ENCODE measurements at regions not wholly inside any gene's neighbourhood (a gene's known extent, or its start where the extent isn't known, plus 50 kb on each side); places are given as distances from the start of the nearest gene placed in this dataset.
"Not testable (repeated sequence)": the region's sequence is repeated elsewhere in the genome, so short reads cannot be mapped to it uniquely, and the experiment has no call there.

GRCh38 chrX:42832764-42833549, 55.0 kb upstream of the PPP1R2C start:
- DNase-seq (ENCODE audit: low spot score), result no peak
- intact Hi-C loops (cut with DNase I), result no loop called here

GRCh38 chrX:42833550-42833940, 55.6 kb upstream of the PPP1R2C start:
- intact Hi-C loops (cut with DNase I); DNase-seq (ENCODE audit: low spot score): not testable (repeated sequence)

- no peak for DNase-seq (ENCODE audit: low spot score)
- intact Hi-C loops (cut with DNase I), result no loop called here
Observed at GRCh38 chrX:42837101-42837726, 59.3 kb upstream of the PPP1R2C start.

DNA sequence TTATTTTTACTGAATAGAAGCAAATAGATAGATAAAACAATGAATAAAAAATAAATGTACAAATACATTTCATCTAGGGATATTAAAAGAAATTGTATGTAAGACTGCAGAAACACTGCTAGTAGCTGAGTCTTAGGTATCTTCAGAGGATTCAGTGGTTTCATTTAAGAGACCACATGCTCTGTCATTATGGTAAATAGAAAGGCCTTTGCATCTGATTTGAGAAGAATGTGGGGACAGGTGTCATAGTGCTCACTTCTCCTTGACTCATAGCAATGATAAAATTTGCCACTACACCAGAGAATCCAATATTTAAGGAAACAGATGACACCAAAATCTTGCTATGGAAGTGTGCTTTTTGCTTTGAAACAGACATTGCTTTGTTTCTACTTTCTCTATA, 59.8 kb upstream of the PPP1R2C start:
- no peak for DNase-seq (ENCODE audit: low spot score)
- intact Hi-C loops (cut with DNase I), result no loop called here

DNA sequence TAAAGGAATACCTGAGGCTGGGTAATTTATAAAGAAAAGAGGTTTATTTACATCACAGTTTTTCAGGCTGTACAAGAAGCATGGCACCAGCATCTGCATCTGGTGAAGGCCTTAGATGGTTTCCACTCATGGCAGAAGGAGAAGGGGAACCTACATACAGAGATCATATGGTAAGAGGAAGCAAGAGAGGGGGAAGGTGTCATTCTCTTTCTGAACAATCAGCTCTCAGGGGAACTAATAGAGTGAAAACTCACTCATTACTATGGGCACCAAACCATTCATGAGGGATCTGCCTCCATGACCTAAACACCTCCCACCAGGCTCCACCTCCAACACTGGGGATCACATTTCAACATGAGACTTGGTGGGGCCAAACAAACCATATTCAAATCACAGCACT, 61.7 kb upstream of the PPP1R2C start:
- intact Hi-C loops (cut with DNase I), result no loop called here
- DNase-seq (ENCODE audit: low spot score), result no peak

DNA sequence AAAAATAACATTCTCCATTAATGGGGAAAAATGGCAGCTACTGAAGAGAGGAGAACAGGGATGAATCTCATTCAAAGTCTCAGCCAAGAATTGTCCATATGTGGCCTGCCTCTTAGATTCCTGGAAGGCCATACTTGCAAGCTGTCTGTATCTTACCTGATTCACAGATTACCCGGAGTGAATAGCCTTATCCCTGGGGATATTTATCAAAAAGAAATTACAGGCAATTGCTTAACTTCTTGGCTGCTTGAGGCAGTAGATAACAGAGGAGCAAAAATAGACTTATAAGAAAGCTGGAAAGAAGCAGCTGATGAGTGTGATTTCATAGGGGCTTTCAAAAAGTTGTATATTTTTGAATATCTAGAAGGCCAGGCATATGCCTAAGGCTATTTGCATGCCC, 68.8 kb upstream of the PPP1R2C start:
- intact Hi-C loops (cut with DNase I), result no loop called here
- DNase-seq (ENCODE audit: low spot score), result no peak

DNA sequence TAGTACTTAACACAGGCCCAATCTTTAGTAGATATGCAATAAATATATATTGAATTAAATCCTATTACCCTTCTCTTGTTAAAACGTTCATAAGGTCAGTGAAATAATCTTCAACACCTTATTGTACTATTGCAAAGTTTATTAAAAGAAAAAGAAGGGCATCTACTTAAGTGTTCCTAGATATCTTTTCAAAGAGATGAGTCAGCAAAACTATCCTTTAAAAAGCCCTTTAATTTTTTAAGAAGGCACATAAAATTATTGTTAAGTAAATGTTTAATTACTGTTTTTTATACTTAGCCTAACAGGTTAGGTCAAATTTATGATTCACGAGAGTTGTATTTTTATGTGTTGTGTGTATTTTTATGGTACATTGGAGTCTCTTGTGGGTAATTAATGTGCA, 77.3 kb upstream of the PPP1R2C start:
- no peak for DNase-seq (ENCODE audit: low spot score)
- intact Hi-C loops (cut with DNase I), result no loop called here

DNA sequence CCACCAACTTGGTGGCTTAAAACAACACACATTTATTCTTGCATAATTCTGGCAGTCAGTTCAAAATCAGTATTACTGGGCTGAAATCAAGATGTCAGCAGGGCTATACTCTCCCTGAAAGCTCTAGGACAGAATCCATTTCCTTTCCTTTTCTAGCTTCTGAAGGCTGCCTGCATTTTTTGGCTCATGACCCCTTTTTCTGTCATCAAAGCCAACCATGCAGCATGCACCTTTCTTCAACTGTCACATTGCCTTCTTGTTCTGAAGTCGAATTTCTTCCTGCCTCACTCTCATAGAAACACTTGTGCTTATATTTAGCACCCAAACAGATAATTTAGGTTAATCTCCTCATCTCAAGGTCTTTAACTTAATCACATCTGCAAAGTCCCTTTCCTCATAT, 79.8 kb upstream of the PPP1R2C start:
- intact Hi-C loops (cut with DNase I), result no loop called here
- DNase-seq (ENCODE audit: low spot score), result no peak

DNA sequence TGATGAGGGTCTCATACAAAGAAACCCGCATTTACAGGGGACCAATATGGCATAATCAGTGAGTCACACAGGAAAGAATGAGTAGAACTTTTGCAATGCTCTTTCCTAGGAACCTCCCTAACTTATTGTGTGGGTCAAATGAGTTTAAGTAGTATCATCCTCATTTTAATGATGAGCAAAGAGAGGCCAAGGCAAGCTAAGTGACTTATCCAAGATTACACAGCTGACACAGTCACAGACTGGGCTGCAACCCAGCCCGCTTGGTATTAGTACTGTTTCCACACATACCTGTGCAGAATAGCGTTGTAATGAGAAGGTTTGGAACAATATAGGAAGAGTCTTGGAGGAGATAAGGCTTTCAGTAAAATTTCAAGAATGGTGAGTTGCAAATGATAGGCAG, 91.0 kb upstream of the PPP1R2C start:
- intact Hi-C loops (cut with DNase I), result no loop called here
- DNase-seq (ENCODE audit: low spot score), result no peak

GRCh38 chrX:42869659-42870476, 91.9 kb upstream of the PPP1R2C start:
- intact Hi-C loops (cut with DNase I), result no loop called here
- no peak for DNase-seq (ENCODE audit: low spot score)

DNA sequence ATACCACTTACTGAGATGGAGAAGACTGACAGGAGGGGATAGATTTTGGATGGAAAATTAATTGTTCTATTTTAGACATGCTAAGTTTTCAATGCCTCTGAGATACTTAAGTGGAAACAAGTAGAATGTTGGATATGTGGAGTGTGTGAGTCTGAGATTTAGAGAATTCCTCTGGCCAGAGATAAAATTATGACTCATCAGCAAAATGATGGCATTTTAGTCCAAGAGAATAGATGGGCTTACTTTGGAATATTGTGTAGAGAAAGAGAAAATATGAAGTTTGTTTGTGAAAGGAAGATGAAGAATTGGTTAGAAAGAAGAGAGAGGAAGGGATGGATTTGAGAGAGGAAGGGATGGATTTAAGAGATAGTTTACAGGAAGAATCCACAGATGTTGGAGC, 108.6 kb upstream of the PPP1R2C start:
- intact Hi-C loops (cut with DNase I), result no loop called here
- no peak for DNase-seq (ENCODE audit: low spot score)

DNA sequence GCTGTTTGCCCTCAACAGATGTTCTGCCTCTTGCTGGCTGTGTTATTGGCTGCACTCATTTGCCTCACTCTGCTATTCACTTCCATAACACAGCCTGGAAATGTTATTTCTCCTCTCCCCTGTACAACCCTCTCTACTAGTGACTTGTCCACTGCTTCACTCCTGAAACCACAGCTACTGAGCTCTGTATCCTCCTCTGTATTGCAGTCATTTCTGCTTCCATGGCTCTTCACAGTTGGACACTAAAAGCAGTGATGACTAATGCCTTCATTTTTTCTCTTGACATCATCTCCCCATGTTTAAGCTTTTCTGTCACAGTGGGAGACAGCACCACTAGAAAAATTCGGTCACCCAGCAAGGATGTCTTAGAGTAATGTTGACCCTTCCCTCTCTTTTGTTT, 123.0 kb upstream of the PPP1R2C start:
- no peak for DNase-seq (ENCODE audit: low spot score)
- intact Hi-C loops (cut with DNase I), result no loop called here

- intact Hi-C loops (cut with DNase I), result no loop called here
- DNase-seq (ENCODE audit: low spot score), result no peak
Observed at GRCh38 chrX:42902513-42902912, 124.5 kb upstream of the PPP1R2C start.

DNA sequence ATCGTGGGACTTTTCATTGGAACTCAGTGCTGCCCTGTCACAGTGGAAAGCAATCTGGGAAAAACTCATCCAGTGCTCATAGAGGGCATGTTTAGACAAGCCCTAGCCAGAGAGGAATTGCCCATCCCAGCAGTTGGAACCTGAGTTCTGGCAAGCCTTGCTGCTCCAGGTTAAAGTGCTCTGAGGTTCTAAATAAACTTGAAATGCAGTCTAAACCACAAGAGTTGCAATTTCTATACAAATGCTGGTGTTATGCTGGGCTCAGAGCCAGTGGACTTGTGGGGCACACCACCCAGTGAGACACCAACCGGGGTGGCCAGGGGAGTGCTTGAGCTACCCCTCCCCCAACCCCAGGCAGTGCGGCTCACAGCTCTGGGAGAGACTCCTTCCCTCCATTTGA, 142.8 kb upstream of the PPP1R2C start:
- no peak for DNase-seq (ENCODE audit: low spot score)
- intact Hi-C loops (cut with DNase I), result no loop called here

DNA sequence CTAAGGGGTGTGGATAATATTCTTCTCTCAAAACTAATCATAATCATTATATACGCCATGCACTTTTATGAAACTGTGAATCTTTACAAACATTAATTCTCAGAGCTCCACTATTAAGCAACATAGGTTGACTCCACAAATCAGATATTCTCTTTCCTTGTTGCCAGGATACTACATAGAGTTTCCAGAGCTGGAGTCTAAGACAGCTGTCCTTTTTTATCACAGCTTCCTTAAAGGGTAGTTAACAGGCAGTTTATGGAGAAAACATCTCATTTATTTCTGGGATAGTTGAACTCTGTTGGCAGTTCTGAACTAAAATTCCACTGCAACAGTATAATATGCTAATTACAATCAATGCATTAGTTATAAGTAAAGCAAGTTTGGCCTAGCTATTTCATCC, 152.1 kb upstream of the PPP1R2C start:
- intact Hi-C loops (cut with DNase I), result no loop called here
- DNase-seq (ENCODE audit: low spot score), result no peak

GRCh38 chrX:42930951-42931350, 153.0 kb upstream of the PPP1R2C start:
- no peak for DNase-seq (ENCODE audit: low spot score)
- intact Hi-C loops (cut with DNase I), result no loop called here

DNA sequence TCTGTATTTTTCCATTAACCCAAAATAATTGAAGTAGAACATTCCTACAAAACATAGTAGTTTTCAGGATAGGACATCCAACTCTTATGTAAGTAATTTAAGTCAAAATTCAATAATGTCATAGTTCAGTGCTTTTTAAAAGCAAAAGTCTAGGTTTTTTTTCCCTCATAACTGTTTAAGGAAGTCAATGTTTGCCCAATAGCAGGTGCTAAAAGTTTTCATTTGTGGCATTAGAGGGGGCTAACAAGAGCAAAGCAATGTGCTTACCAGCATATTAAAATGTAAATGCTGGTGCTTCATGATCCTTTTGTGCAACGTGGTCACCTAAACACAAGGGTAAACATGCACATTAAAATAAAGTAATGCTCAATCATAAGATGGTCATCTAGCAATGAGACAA, 155.2 kb upstream of the PPP1R2C start:
- no peak for DNase-seq (ENCODE audit: low spot score)

GRCh38 chrX:42934020-42934726, 156.2 kb upstream of the PPP1R2C start:
- intact Hi-C loops (cut with DNase I), result no loop called here

More for the DNA sequence above, 155.2 kb upstream of the PPP1R2C start:
- intact Hi-C loops (cut with DNase I), result no loop called here

GRCh38 chrX:42941671-42942070, 163.7 kb upstream of the PPP1R2C start:
- intact Hi-C loops (cut with DNase I), result no loop called here
- no peak for DNase-seq (ENCODE audit: low spot score)

More at GRCh38 chrX:42934020-42934726, 156.2 kb upstream of the PPP1R2C start:
- no peak for DNase-seq (ENCODE audit: low spot score)

Measured in cardiac septum (tissue), 1 donor.